Kidney epithelial cell (primary cell): ENCODE measurements at regions not wholly inside any gene's neighbourhood (a gene's known extent, or its start where the extent isn't known, plus 50 kb on each side); places are given as distances from the start of the nearest gene placed in this dataset.

Experiments used
- DNase-seq: peaks from one replicate; pipeline ENCODE4 v3.0.0-alpha.2; 2010; ENCODE audit warnings: low read depth
- H3K27me3 ChIP-seq: 2 replicates; pipeline ENCODE4 v1.6.0; 2011; ENCODE audit warnings: low read length; ENCODE audit not compliant: control insufficient read depth, insufficient read depth
- H3K36me3 ChIP-seq: 2 replicates; pipeline ENCODE4 v1.5.1; 2011; ENCODE audit warnings: low read length; ENCODE audit not compliant: control insufficient read depth, insufficient read depth
- H3K4me3 ChIP-seq: 2 replicates; pipeline ENCODE4 v1.5.1; 2011; ENCODE audit warnings: low read depth, mild to moderate bottlenecking, control low read depth, low read length
- CTCF ChIP-seq: IDR thresholded peaks from 2 replicates; pipeline ENCODE4 v1.5.1; 2011; ENCODE audit warnings: mild to moderate bottlenecking, moderate library complexity, low read length, control low read depth, inconsistent platforms; ENCODE audit not compliant: insufficient read depth, poor library complexity, severe bottlenecking

- H3K4me3 ChIP-seq, result no peak overlapping the region
- H3K36me3 ChIP-seq, result no peaks in the 10 kb centered on the region
- TF ChIP-seq CTCF, result no peak
- no peaks in the 10 kb centered on the region for H3K27me3 ChIP-seq
- DNase-seq, result no peak
Observed at GRCh38 chr7:36006636-36007229, 146.3 kb upstream of the EEPD1 start.

- no peaks in the 10 kb centered on the region for H3K27me3 ChIP-seq
- H3K36me3 ChIP-seq, result no peaks in the 10 kb centered on the region
- H3K4me3 ChIP-seq, result no peak overlapping the region
- no peak for TF ChIP-seq CTCF
- DNase-seq, result no peak
Observed at GRCh38 chr7:36010656-36011587, 142.1 kb upstream of the EEPD1 start.

- Histone ChIP-seq H3K36me3 (no peaks in the 10 kb centered on the region), H3K27me3 (no peaks in the 10 kb centered on the region), H3K4me3 (no peak overlapping the region)
- DNase-seq, result no peak
- no peak for TF ChIP-seq CTCF
Observed at GRCh38 chr7:36011588-36011965, 141.5 kb upstream of the EEPD1 start.

GRCh38 chr7:36013246-36014014, 139.6 kb upstream of the EEPD1 start:
- TF ChIP-seq CTCF, result no peak

GRCh38 chr7:36014961-36015360, 138.1 kb upstream of the EEPD1 start:
- no peak for TF ChIP-seq CTCF
- no peaks in the 10 kb centered on the region for H3K36me3 ChIP-seq
- no peak overlapping the region for H3K4me3 ChIP-seq
- DNase-seq, result no peak
- no peaks in the 10 kb centered on the region for H3K27me3 ChIP-seq

More at GRCh38 chr7:36013246-36014014, 139.6 kb upstream of the EEPD1 start:
- H3K4me3 ChIP-seq, result no peak overlapping the region
- DNase-seq, result no peak
- no peaks in the 10 kb centered on the region for H3K36me3 ChIP-seq
- no peaks in the 10 kb centered on the region for H3K27me3 ChIP-seq
